ENCODE measurements at regions not wholly inside any gene's neighbourhood (a gene's known extent, or its start where the extent isn't known, plus 50 kb on each side); places are given as distances from the start of the nearest gene placed in this dataset.

DNA sequence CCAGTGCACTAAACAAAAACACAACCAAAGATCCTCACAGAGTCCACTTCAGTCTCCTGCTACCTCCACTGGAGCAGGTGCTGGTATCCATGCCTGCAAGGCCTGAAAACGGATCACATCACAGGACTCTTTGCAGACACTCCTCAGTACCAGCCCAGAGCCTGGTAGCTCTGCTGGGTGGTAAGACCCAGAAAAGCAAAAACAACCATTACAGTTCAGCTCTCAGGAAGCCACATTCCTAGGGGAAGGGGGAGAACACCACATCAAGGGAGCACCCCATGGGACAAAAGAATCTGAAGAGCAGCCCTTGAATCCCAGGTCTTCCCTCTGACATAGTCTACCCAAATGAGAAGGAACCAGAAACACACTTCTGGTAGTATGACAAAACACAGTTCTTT lies 52.5 kb upstream of the PFN2 start:
- Histone ChIP-seq H4K5ac (ENCODE audit: insufficient read length, low read depth, low read length) (peak overlapping the region; percentile 21), H3K4me1 (replicated peaks in 1 of 4; ENCODE audit: control insufficient read depth in 3 of 4, insufficient read depth in 4 of 4, low read length in 3 of 4) (peaks cover 0 to 8% (median 4%) of the 10 kb centered on the region in 4 experiments; a peak in 5 of 7 replicates), H3K27ac (ENCODE audit: low read depth, low read length) (no peak overlapping the region), H3K4ac (replicated peaks; ENCODE audit: insufficient read length, low read depth, low read length) (no peak overlapping the region), H2BK12ac (ENCODE audit: low read depth, low read length) (peak overlapping the region; percentile 84; the same call in 1 of the 2 replicates), H3K79me1 (ENCODE audit: low read depth, low read length) (no peaks in the 10 kb centered on the region), H3K9ac (replicated peaks in 1 of 4; ENCODE audit: extremely low read depth in 1 of 4, low read depth in 3 of 4, low read length in 3 of 4) (no peak overlapping the region), H2BK5ac (ENCODE audit: low read depth, low read length) (no peak overlapping the region), H3K36me3 (ENCODE audit: control insufficient read depth in 2 of 4, insufficient read depth in 4 of 4, low read length in 3 of 4) (no peaks in the 10 kb centered on the region), H2BK15ac (ENCODE audit: low read length) (0 out of 2 replicates have a peak overlapping the region, but pooled peaks have one; percentile 65), H3K23ac (ENCODE audit: insufficient read length) (no peak overlapping the region), H2AFZ (ENCODE audit: low read length) (peak overlapping the region; percentile 56; the same call in 1 of the 2 replicates), H4K8ac (ENCODE audit: extremely low read depth, insufficient read depth, low read length) (no peak overlapping the region), H3K4me3 (ENCODE audit: extremely low read depth in 1 of 4, insufficient read depth in 2 of 4, low read depth in 3 of 4, low read length in 4 of 4) (no peak overlapping the region), H4K91ac (replicated peaks; ENCODE audit: insufficient read length, low read length) (no peak overlapping the region), H3K23me2 (ENCODE audit: low read depth, low read length) (no peaks in the 10 kb centered on the region), H3K79me2 (ENCODE audit: control insufficient read depth in 1 of 2, insufficient read depth in 2 of 2, low read length in 2 of 2) (no peaks in the 10 kb centered on the region), H3K56ac (replicated peaks; ENCODE audit: insufficient read length, low read depth, low read length) (no peak overlapping the region), H3K4me2 (ENCODE audit: insufficient read depth in 1 of 2, low read depth in 2 of 2, low read length in 2 of 2) (no peak overlapping the region), H3K9me3 (ENCODE audit: insufficient read depth in 2 of 2, low read depth in 1 of 2, low read length in 1 of 2) (no peaks in the 10 kb centered on the region), H2BK120ac (replicated peaks; ENCODE audit: low read depth, low read length) (no peak overlapping the region), H4K20me1 (replicated peaks in 1 of 2; ENCODE audit: control insufficient read depth in 1 of 2, insufficient read depth in 2 of 2, low read length in 2 of 2) (no peaks in the 10 kb centered on the region), H2AK5ac (ENCODE audit: low read depth, low read length) (no peak overlapping the region), H3K27me3 (replicated peaks in 1 of 4; ENCODE audit: control insufficient read depth in 3 of 4, extremely low read depth in 1 of 4, insufficient read depth in 3 of 4, low read length in 3 of 4) (no peaks in the 10 kb centered on the region), H2BK20ac (ENCODE audit: low read length) (peak overlapping the region; percentile 80; the same call in 1 of the 2 replicates), H3K18ac (ENCODE audit: extremely low read depth, low read length) (0 out of 2 replicates have a peak overlapping the region, but pooled peaks have one; percentile 32), H3K14ac (ENCODE audit: insufficient read length) (no peak overlapping the region)
- DNase-seq (ENCODE audit: low read depth in 1 of 2, low spot score in 2 of 2) (no peak), FAIRE-seq (no peak)
- ChIA-PET CTCF (ENCODE audit: partially characterized antibody) (interaction anchor here (0.7 to 3.3 kb wide), 8 partner anchors 11 to 160 kb away, joined by 3 to 12 read pairs (median 3); no protein-coding TSS in a partner anchor), POLR2A (ENCODE audit: partially characterized antibody) (interaction anchor here (0.7 to 2.0 kb wide), 2 partner anchors 52 to 161 kb away, joined by 3 to 6 read pairs; partner anchors contain the start of gene PFN2)
- WGBS, 2 experiments (ENCODE audit: extremely low coverage in 1 of 2, insufficient coverage in 1 of 2, insufficient read length in 1 of 2, insufficient replicate concordance in 2 of 2, low coverage in 1 of 2, low lambda C conversion rate in 2 of 2, missing lambda C conversion rate in 1 of 2): 69% methylated on average over 1 of the region's 1 CpG; no CpG with 5 or more reads in 1 of the 2 experiments
- no peak for TF ChIP-seq NRF1 (IDR thresholded peaks at IDR 0.05; ENCODE audit: low read depth, low read length)
- TF ChIP-seq TEAD4 (IDR thresholded peaks at IDR 0.05; ENCODE audit: low read depth, low read length): peak; percentile 70
